Psoas muscle (tissue), 7 donors: ENCODE measurements at regions not wholly inside any gene's neighbourhood (a gene's known extent, or its start where the extent isn't known, plus 50 kb on each side); places are given as distances from the start of the nearest gene placed in this dataset.

ENCODE experiments used
- ATAC-seq, 4 donors: fragments of 200-7000 bp; cut with Tn5 transposase; one replicate each; pipeline ENCODE4 v1.9.1; 2020; ENCODE audit warnings: moderate library complexity in 3 of 4, mild to moderate bottlenecking in 2 of 4
- DNase-seq, 2 donors: peaks; one replicate each; pipeline ENCODE4 v3.0.0-alpha.2; 2020
- H3K27ac ChIP-seq: fragments of 200-600 bp; one replicate; pipeline ENCODE4 v1.8.0; 2022
- H3K27me3 ChIP-seq, 3 donors: fragments of 200-600 bp in 1 of 3; one replicate each; pipeline versions ENCODE4 v1.6.1 to v1.8.0; 2013 to 2022; ENCODE audit warnings: low read length in 2 of 3, mild to moderate bottlenecking in 2 of 3, moderate library complexity in 1 of 3; ENCODE audit not compliant: insufficient read depth in 3 of 3
- H3K36me3 ChIP-seq, 2 donors: fragments of 200-600 bp in 1 of 2; one replicate each; pipeline versions ENCODE4 v1.6.1 to v1.8.0; 2013 to 2022; ENCODE audit warnings: low read depth in 1 of 2, mild to moderate bottlenecking in 1 of 2, moderate library complexity in 1 of 2; ENCODE audit not compliant: insufficient read depth in 1 of 2
- H3K4me1 ChIP-seq: fragments of 200-600 bp; one replicate; pipeline ENCODE4 v1.8.0; 2022
- H3K4me3 ChIP-seq: fragments of 200-600 bp; one replicate; pipeline ENCODE4 v1.8.0; 2022; ENCODE audit warnings: mild to moderate bottlenecking
- H3K9me3 ChIP-seq: fragments of 200-600 bp; one replicate; pipeline ENCODE4 v1.8.0; 2022
- CTCF ChIP-seq: fragments of 200-600 bp; IDR thresholded peaks from one replicate; pipeline ENCODE4 v1.8.0; 2022; ENCODE audit warnings: antibody characterized with exemption
- WGBS, 3 donors: extraction: QIAGEN DNeasy Blood & Tissue Kit; methylation state at CpG; one replicate each; pipeline versions ENCODE4 v1.1.6 to v1.1.7; 2013; 5-methylcytosine and 5-hydroxymethylcytosine counted together
- intact Hi-C, 2 donors: fragments of 100-400 bp; cut with DNase I; formaldehyde crosslinking; loops; one replicate each; pipeline versions ENCODE4 v1.11.0 to v1.14.2; 2022
- donor health status: healthy with polysubstance abuse.
- donor health status: DM: no; HTN: no; CAD: no; lungs with moderate emphysema.
- donor health status: Bipolar disorder and iron deficiency.
- donor health status: healthy.
- donor health status: DM: yes; HTN: yes; CAD: no.
- donor health status: DM: no; HTN: no; CAD: no.
- donor health status: DM: yes; HTN: yes; CAD: no.

DNA sequence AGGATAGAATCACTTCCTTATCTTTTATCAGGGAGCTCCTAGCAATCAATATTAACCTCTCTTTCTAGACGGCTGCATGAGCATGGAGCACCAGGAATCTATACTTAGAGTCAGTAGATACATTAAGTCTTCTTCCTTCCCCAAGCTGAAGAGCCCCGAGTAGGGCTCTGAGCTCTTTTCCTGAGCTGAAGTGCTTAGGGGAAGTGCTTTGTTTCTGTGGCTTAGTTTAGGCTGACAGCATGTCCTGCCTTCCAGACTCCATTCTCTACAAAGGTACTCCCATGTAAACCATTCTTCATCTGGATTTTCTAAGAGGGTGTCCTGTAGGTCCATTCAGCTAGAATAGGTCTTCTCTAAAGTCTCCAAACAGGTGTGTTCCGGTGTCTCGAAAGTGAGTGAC lies 127.5 kb upstream of the AFF2 start:
- ATAC-seq (no peak), DNase-seq (no peak)
- H3K27ac ChIP-seq = no peak overlapping the region
- 48 to 60% (median 58%) methylated on average over 4 of the region's 4 CpGs for WGBS, 3 donors
- intact Hi-C loops = no loop called here
- no peaks in the 10 kb centered on the region for H3K36me3 ChIP-seq
- H3K4me1 ChIP-seq = no peaks in the 10 kb centered on the region
- TF ChIP-seq CTCF = no peak
- peaks cover 11% of the 10 kb centered on the region for H3K9me3 ChIP-seq
- no peak overlapping the region for H3K4me3 ChIP-seq
- no peaks in the 10 kb centered on the region for H3K27me3 ChIP-seq

GRCh38 chrX:148376342-148376741 lies 124.1 kb upstream of the AFF2 start:
- TF ChIP-seq CTCF = no peak
- H3K27ac ChIP-seq = no peak overlapping the region
- 92 to 98% (median 97%) methylated on average over 3 of the region's 3 CpGs for WGBS, 3 donors
- no peaks in the 10 kb centered on the region for H3K4me1 ChIP-seq
- intact Hi-C loops = no loop called here
- no peak for ATAC-seq
- DNase-seq = no peak
- no peaks in the 10 kb centered on the region for H3K36me3 ChIP-seq
- no peak overlapping the region for H3K4me3 ChIP-seq
- H3K9me3 ChIP-seq = peaks cover 11% of the 10 kb centered on the region
- no peaks in the 10 kb centered on the region for H3K27me3 ChIP-seq

- no peaks in the 10 kb centered on the region for H3K27me3 ChIP-seq
- WGBS, 3 donors = 79 to 84% (median 80%) methylated on average over 3 of the region's 3 CpGs
- H3K4me1 ChIP-seq = no peaks in the 10 kb centered on the region
- no peak for DNase-seq
- H3K27ac ChIP-seq = no peak overlapping the region
- intact Hi-C loops = no loop called here
- H3K9me3 ChIP-seq = peaks cover 5% of the 10 kb centered on the region
- no peak overlapping the region for H3K4me3 ChIP-seq
- no peak for ATAC-seq
- no peak for TF ChIP-seq CTCF
- no peaks in the 10 kb centered on the region for H3K36me3 ChIP-seq
Observed at GRCh38 chrX:148380107-148380506, 120.3 kb upstream of the AFF2 start.

- Histone ChIP-seq H3K27me3 (no peaks in the 10 kb centered on the region), H3K9me3 (no peaks in the 10 kb centered on the region), H3K4me3 (no peak overlapping the region), H3K27ac (no peak overlapping the region), H3K4me1 (no peaks in the 10 kb centered on the region), H3K36me3 (no peaks in the 10 kb centered on the region)
- intact Hi-C loops = no loop called here
- ATAC-seq (no peak), DNase-seq (no peak)
- TF ChIP-seq CTCF = no peak
- WGBS, 3 donors = 31 to 39% (median 33%) methylated on average over 9 of the region's 9 CpGs
Observed at GRCh38 chrX:148380650-148381561, 119.5 kb upstream of the AFF2 start.

GRCh38 chrX:148381603-148382002 lies 118.8 kb upstream of the AFF2 start:
- no peak overlapping the region for H3K27ac ChIP-seq
- H3K9me3 ChIP-seq = no peaks in the 10 kb centered on the region
- no peak overlapping the region for H3K4me3 ChIP-seq
- H3K4me1 ChIP-seq = no peaks in the 10 kb centered on the region
- 54 to 80% (median 55%) methylated on average over 2 of the region's 2 CpGs for WGBS, 3 donors
- no peaks in the 10 kb centered on the region for H3K27me3 ChIP-seq
- no peak for TF ChIP-seq CTCF
- intact Hi-C loops = no loop called here
- no peak for DNase-seq
- ATAC-seq = no peak
- no peaks in the 10 kb centered on the region for H3K36me3 ChIP-seq
